ENCODE measurements at regions not wholly inside any gene's neighbourhood (a gene's known extent, or its start where the extent isn't known, plus 50 kb on each side); places are given as distances from the start of the nearest gene placed in this dataset.

GRCh38 chr2:217742841-217743240, 260.0 kb downstream of the TNS1 start:
- CTCF ChIA-PET (ENCODE audit: low intra/inter-chr PET ratio, low total read pairs), result no interaction called here
- Histone ChIP-seq H3K27me3 (ENCODE audit: control insufficient read depth in 1 of 2, insufficient read depth in 2 of 2, low read length in 2 of 2) (peaks cover 0 to 15% of the 10 kb centered on the region in 2 experiments; a peak in 2 of 5 replicates), H3K27ac (ENCODE audit: extremely low read length, insufficient read depth, low read length) (no peak overlapping the region), H4K20me1 (ENCODE audit: insufficient read depth, low read length) (peaks cover 3% of the 10 kb centered on the region; the same call in 1 of the 2 replicates), H3K4me3 (replicated peaks in 1 of 3; ENCODE audit: insufficient read depth in 1 of 3, low read depth in 2 of 3, low read length in 3 of 3) (no peak overlapping the region), H3K4me2 (ENCODE audit: low read depth, low read length) (no peak overlapping the region), H3K4me1 (ENCODE audit: insufficient read depth, low read length) (no peaks in the 10 kb centered on the region), H3K9me3 (ENCODE audit: low read length) (no peaks in the 10 kb centered on the region), H2AFZ (ENCODE audit: low read length) (no peak overlapping the region), H3K79me2 (ENCODE audit: insufficient read depth, low read length) (no peaks in the 10 kb centered on the region), H3K36me3 (replicated peaks in 1 of 2; ENCODE audit: control insufficient read depth in 1 of 2, insufficient read depth in 2 of 2, low read length in 2 of 2) (no peaks in the 10 kb centered on the region), H3K9ac (ENCODE audit: insufficient read depth, low read depth, low read length) (no peak overlapping the region)
- no TSS peak for BruUV-seq (replicated peaks)
- in situ Hi-C loops (cut with HindIII; ENCODE audit: extremely low pct_ligation_motif_present, low pct_unique_long_range_greater_than_20kb), result no loop called here
- 11% methylated on average over 5 of the region's 5 CpGs for WGBS (ENCODE audit: low lambda C conversion rate)
- DNase-seq (ENCODE audit: low spot score), result no peak
- no peak for FAIRE-seq
- no peak for TF ChIP-seq NFIC (IDR thresholded peaks at IDR 0.05; ENCODE audit: low read length)
- TF ChIP-seq, protein P1, sequence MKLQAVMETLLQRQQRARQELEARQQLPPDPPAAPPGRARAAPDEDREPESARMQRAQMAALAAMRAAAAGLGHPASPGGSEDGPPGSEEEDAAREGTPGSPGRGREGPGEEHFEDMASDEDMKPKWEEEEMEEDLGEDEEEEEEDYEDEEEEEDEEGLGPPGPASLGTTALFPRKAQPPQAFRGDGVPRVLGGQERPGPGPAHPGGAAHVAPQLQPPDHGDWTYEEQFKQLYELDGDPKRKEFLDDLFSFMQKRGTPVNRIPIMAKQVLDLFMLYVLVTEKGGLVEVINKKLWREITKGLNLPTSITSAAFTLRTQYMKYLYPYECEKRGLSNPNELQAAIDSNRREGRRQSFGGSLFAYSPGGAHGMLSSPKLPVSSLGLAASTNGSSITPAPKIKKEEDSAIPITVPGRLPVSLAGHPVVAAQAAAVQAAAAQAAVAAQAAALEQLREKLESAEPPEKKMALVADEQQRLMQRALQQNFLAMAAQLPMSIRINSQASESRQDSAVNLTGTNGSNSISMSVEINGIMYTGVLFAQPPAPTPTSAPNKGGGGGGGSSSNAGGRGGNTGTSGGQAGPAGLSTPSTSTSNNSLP (IDR thresholded peaks at IDR 0.05; ENCODE audit: low read depth, low read length), result no peak
- TF ChIP-seq, protein P2, sequence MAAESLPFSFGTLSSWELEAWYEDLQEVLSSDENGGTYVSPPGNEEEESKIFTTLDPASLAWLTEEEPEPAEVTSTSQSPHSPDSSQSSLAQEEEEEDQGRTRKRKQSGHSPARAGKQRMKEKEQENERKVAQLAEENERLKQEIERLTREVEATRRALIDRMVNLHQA (CRISPR knock-in tag; IDR thresholded peaks at IDR 0.05), result no peak
- ATAC-seq, result no peak
- POLR2A ChIA-PET, result no interaction called here
- intact Hi-C loops (cut with micrococcal nuclease; ENCODE audit: unreplicated experiment), result no loop called here

- ATAC-seq (no peak), DNase-seq (ENCODE audit: low spot score) (no peak), FAIRE-seq (no peak)
- no TSS peak for BruUV-seq (replicated peaks)
- Histone ChIP-seq H2AFZ (ENCODE audit: low read length) (no peak overlapping the region), H3K4me2 (ENCODE audit: low read depth, low read length) (no peak overlapping the region), H3K27ac (ENCODE audit: extremely low read length, insufficient read depth, low read length) (no peak overlapping the region), H3K9ac (ENCODE audit: insufficient read depth, low read depth, low read length) (no peak overlapping the region), H4K20me1 (ENCODE audit: insufficient read depth, low read length) (peaks cover 3% of the 10 kb centered on the region; the same call in 1 of the 2 replicates), H3K27me3 (ENCODE audit: control insufficient read depth in 1 of 2, insufficient read depth in 2 of 2, low read length in 2 of 2) (peaks cover 0 to 15% of the 10 kb centered on the region in 2 experiments; a peak in 2 of 5 replicates), H3K4me3 (replicated peaks in 1 of 3; ENCODE audit: insufficient read depth in 1 of 3, low read depth in 2 of 3, low read length in 3 of 3) (no peak overlapping the region), H3K4me1 (ENCODE audit: insufficient read depth, low read length) (no peaks in the 10 kb centered on the region), H3K36me3 (replicated peaks in 1 of 2; ENCODE audit: control insufficient read depth in 1 of 2, insufficient read depth in 2 of 2, low read length in 2 of 2) (no peaks in the 10 kb centered on the region), H3K79me2 (ENCODE audit: insufficient read depth, low read length) (no peaks in the 10 kb centered on the region), H3K9me3 (ENCODE audit: low read length) (no peaks in the 10 kb centered on the region)
- CTCF ChIA-PET (ENCODE audit: low intra/inter-chr PET ratio, low total read pairs), result no interaction called here
- WGBS (ENCODE audit: low lambda C conversion rate), result 17% methylated on average over 4 of the region's 4 CpGs
- in situ Hi-C loops (cut with HindIII; ENCODE audit: extremely low pct_ligation_motif_present, low pct_unique_long_range_greater_than_20kb) (no loop called here), intact Hi-C loops (cut with micrococcal nuclease; ENCODE audit: unreplicated experiment) (no loop called here)
- POLR2A ChIA-PET, result no interaction called here
- no peak for TF ChIP-seq KDM5B (CRISPR knock-in tag; IDR thresholded peaks at IDR 0.05; ENCODE audit: borderline replicate concordance)
- no peak for TF ChIP-seq NFE2L1 (CRISPR knock-in tag; IDR thresholded peaks at IDR 0.05; ENCODE audit: borderline replicate concordance)
Measured at GRCh38 chr2:217742276-217742675, 260.5 kb downstream of the TNS1 start.
